GM23248 (cell line): ENCODE measurements at regions not wholly inside any gene's neighbourhood (a gene's known extent, or its start where the extent isn't known, plus 50 kb on each side); places are given as distances from the start of the nearest gene placed in this dataset.

Experiments
- DNase-seq: peaks from one replicate; pipeline ENCODE4 v3.0.0-alpha.2; 2015
- H2AFZ ChIP-seq: fragments of 200-600 bp; sonication (generic); 2 replicates; pipeline ENCODE4 v1.6.1; 2016; ENCODE audit warnings: antibody characterized with exemption
- H3F3A ChIP-seq: fragments of 200-600 bp; sonication (generic); 2 replicates; pipeline ENCODE4 v1.6.1; 2016; ENCODE audit warnings: mild to moderate bottlenecking, antibody characterized with exemption, mixed run types; ENCODE audit not compliant: insufficient read depth
- H3K27ac ChIP-seq: fragments of 200-600 bp; sonication (generic); 2 replicates; pipeline ENCODE4 v1.5.1; 2016; ENCODE audit warnings: mild to moderate bottlenecking
- H3K27me3 ChIP-seq: fragments of 200-600 bp; sonication (generic); replicated peaks from 2 replicates; pipeline ENCODE4 v1.6.1; 2016; ENCODE audit warnings: mild to moderate bottlenecking; ENCODE audit not compliant: insufficient read depth
- H3K36me3 ChIP-seq: fragments of 200-600 bp; sonication (generic); 2 replicates; pipeline ENCODE4 v1.6.1; 2016; ENCODE audit warnings: low read depth, mild to moderate bottlenecking
- H3K4me1 ChIP-seq: fragments of 200-600 bp; sonication (generic); 2 replicates; pipeline ENCODE4 v1.6.1; 2016; ENCODE audit warnings: mild to moderate bottlenecking; ENCODE audit not compliant: insufficient read depth
- H3K4me2 ChIP-seq: fragments of 200-600 bp; sonication (generic); one replicate; pipeline ENCODE4 v1.6.1; 2016; ENCODE audit warnings: mild to moderate bottlenecking; ENCODE audit not compliant: unreplicated experiment
- H3K4me3 ChIP-seq: fragments of 200-600 bp; sonication (generic); 2 replicates; pipeline ENCODE4 v1.5.1; 2016; ENCODE audit warnings: mild to moderate bottlenecking
- H3K79me2 ChIP-seq: fragments of 200-600 bp; sonication (generic); 2 replicates; pipeline ENCODE4 v1.6.1; 2016; ENCODE audit warnings: mild to moderate bottlenecking; ENCODE audit not compliant: insufficient read depth
- H3K9ac ChIP-seq: fragments of 200-600 bp; sonication (generic); 2 replicates; pipeline ENCODE4 v1.6.1; 2016; ENCODE audit warnings: mild to moderate bottlenecking
- H3K9me2 ChIP-seq: fragments of 200-600 bp; sonication (generic); 2 replicates; pipeline ENCODE4 v1.6.1; 2016; ENCODE audit warnings: mixed run types, mild to moderate bottlenecking, moderate library complexity; ENCODE audit not compliant: insufficient read depth
- H3K9me3 ChIP-seq: fragments of 200-600 bp; sonication (generic); one replicate; pipeline ENCODE4 v1.6.1; 2017; ENCODE audit warnings: low read depth
- H4K20me1 ChIP-seq: fragments of 200-600 bp; sonication (generic); 2 replicates; pipeline ENCODE4 v1.6.0; 2016; ENCODE audit not compliant: insufficient read depth
- EZH2 ChIP-seq: fragments of 200-600 bp; sonication (generic); IDR thresholded peaks from 2 replicates; pipeline ENCODE4 v1.6.1; 2018; ENCODE audit warnings: antibody characterized with exemption, mild to moderate bottlenecking; ENCODE audit not compliant: insufficient read depth, poor library complexity, severe bottlenecking
- EZH2phosphoT487 ChIP-seq: fragments of 200-600 bp; sonication (generic); IDR thresholded peaks from 2 replicates; pipeline ENCODE4 v1.6.1; 2018; ENCODE audit warnings: antibody characterized with exemption, moderate library complexity, mild to moderate bottlenecking, low read depth; ENCODE audit not compliant: insufficient read depth
- WGBS, 2 experiments: methylation state at CpG; one replicate each; pipeline ENCODE4 v1.1.6; 2015 to 2017; ENCODE audit warnings: low lambda C conversion rate in 2 of 2, low coverage in 1 of 2; ENCODE audit errors: missing lambda C conversion rate in 2 of 2; 5-methylcytosine and 5-hydroxymethylcytosine counted together
- in situ Hi-C: fragments of 300-500 bp; cut with MboI; formaldehyde crosslinking; loops from 2 replicates; pipeline ENCODE4 v1.15.0; 2020

DNA sequence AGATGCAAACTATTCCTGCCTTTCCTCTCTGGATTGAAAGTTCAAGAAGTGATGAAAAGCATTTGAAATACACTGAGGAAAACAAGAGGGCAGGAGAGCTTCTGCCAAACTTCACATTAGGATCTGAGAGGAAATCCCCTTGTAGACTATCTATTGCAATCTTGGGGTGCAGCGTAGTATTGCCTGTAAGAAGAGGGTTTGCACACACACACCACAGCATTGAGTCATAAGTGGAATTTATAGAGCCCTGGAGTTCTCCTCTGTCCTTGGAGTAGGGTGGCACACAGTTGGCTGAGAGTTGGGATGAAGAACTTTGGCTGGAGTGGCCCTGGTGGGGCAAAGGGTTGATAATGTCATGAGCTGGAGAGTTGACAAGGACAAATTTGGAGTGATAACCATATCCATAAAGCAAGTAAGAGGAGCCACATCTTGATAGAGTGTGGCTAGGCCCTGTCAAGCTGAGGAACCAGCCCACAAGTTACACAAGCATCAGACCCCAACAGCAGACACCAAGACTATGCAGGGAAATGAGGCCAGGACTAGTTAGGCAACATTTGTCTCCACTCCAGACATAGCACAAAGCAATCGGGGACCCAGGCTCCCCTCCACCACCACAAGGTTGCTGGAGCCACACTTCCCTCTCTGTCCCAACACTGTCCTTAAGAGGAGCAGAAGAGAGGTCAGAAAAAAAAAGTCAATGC is 520.9 kb downstream of the KLF5 start:
- no peak overlapping the region for H3K4me2 ChIP-seq
- in situ Hi-C loops, result no loop called here

DNA sequence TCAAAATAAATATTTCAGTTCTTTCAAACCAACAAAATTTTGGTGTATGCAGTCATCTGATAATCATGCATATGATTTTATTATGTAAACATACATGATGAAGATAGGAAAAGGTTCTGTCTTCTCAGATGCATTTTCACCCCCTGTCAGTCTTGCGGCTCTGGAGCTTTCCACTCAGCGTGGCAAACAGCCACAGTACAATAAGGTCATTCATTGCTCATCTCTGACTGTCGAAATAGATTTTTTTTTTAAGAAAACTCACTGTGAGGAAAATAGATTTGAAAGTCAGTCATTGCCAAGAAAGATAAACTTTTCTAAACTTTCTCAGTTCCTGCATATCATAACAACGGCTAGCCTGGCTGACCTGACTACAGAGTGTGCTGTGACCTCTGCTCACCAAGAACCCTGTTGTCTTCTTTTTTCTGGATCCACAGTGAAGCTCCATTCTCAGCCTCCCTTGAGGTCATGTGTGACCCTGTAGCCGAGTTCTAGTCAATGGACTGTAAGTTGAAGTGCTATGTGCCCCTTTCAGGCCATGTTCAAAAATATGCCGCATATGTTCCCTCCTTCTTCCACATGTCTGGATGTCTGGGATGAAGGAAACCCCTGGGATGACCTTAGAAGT is 519.6 kb downstream of the KLF5 start:
- H3K9me3 ChIP-seq, result no peaks in the 10 kb centered on the region
- H3K27me3 ChIP-seq, result no peaks in the 10 kb centered on the region
- no peaks in the 10 kb centered on the region for H3K9me2 ChIP-seq
- H3K4me3 ChIP-seq, result no peak overlapping the region
- H3K27ac ChIP-seq, result no peak overlapping the region
- no peaks in the 10 kb centered on the region for H3K4me1 ChIP-seq
- 54 to 57% methylated on average over 6 of the region's 6 CpGs for WGBS, 2 experiments
- DNase-seq, result peak; percentile 4
- no peak overlapping the region for H2AFZ ChIP-seq
- no peak overlapping the region for H3K4me2 ChIP-seq
- H3K79me2 ChIP-seq, result no peaks in the 10 kb centered on the region
- in situ Hi-C loops, result no loop called here
- no peak for TF ChIP-seq EZH2phosphoT487
- no peak for TF ChIP-seq EZH2
- no peaks in the 10 kb centered on the region for H4K20me1 ChIP-seq
- no peaks in the 10 kb centered on the region for H3F3A ChIP-seq
- H3K36me3 ChIP-seq, result no peaks in the 10 kb centered on the region
- H3K9ac ChIP-seq, result no peak overlapping the region

More for the DNA sequence above, 520.9 kb downstream of the KLF5 start:
- no peak for DNase-seq
- WGBS, 2 experiments, result 17 to 31% methylated on average over 2 of the region's 2 CpGs
- H3K27ac ChIP-seq, result no peak overlapping the region
- no peaks in the 10 kb centered on the region for H3K36me3 ChIP-seq
- H3K9me2 ChIP-seq, result no peaks in the 10 kb centered on the region
- no peaks in the 10 kb centered on the region for H3F3A ChIP-seq
- H3K9ac ChIP-seq, result no peak overlapping the region
- H3K4me3 ChIP-seq, result no peak overlapping the region
- H3K79me2 ChIP-seq, result no peaks in the 10 kb centered on the region
- no peaks in the 10 kb centered on the region for H4K20me1 ChIP-seq
- no peak overlapping the region for H2AFZ ChIP-seq
- no peaks in the 10 kb centered on the region for H3K9me3 ChIP-seq
- H3K27me3 ChIP-seq, result no peaks in the 10 kb centered on the region
- no peak for TF ChIP-seq EZH2
- no peak for TF ChIP-seq EZH2phosphoT487
- no peaks in the 10 kb centered on the region for H3K4me1 ChIP-seq

DNA sequence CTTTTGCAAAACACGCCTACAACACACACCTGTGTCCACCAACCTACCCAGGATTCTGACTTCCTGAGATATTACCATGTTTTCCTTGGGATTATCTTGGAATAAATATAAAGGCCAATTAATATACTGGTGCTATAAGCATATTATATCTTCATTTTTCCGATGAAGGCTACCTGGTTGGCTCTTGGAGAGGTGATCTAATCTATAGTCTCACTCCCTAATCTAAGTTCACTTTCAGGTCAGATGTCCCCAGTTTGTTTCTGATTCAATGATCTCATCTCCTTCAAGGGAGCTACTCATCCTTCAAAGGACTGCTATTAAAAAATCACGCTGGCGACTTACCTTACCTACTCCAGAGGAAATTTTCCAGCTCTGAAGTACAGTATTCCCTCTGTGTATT is 517.5 kb downstream of the KLF5 start:
- no peak overlapping the region for H3K4me3 ChIP-seq
- DNase-seq, result no peak
- H3F3A ChIP-seq, result no peaks in the 10 kb centered on the region
- no peak overlapping the region for H3K9ac ChIP-seq
- no peaks in the 10 kb centered on the region for H4K20me1 ChIP-seq
- no peaks in the 10 kb centered on the region for H3K36me3 ChIP-seq
- in situ Hi-C loops, result no loop called here
- no peaks in the 10 kb centered on the region for H3K79me2 ChIP-seq
- no peak overlapping the region for H3K4me2 ChIP-seq
- no peaks in the 10 kb centered on the region for H3K9me2 ChIP-seq
- no peak overlapping the region for H2AFZ ChIP-seq
- no peaks in the 10 kb centered on the region for H3K4me1 ChIP-seq
- no peaks in the 10 kb centered on the region for H3K9me3 ChIP-seq
- H3K27me3 ChIP-seq, result no peaks in the 10 kb centered on the region
- TF ChIP-seq EZH2phosphoT487 (no peak), EZH2 (no peak)
- no peak overlapping the region for H3K27ac ChIP-seq
- 55% methylated on average over 4 of the region's 4 CpGs for WGBS, 2 experiments

DNA sequence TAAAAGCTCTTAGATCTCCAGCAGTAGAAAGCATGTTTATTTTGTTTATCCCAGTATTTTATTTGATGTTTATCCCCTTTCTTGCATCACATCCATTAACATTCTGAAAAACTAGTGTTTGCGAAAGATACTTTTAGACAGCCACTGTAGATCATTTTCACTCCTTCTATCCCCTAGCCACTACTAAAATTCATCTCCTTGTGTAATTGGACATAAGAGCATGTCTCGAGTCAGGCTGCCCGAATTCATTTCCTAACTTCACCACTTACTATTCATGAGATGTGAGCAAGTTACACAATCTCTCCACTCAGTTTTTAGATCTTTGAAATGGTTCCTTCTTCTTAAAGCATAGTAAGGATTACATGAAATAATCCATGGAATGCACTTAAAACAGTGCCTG is 514.0 kb downstream of the KLF5 start:
- H2AFZ ChIP-seq, result no peak overlapping the region
- no peaks in the 10 kb centered on the region for H3K27me3 ChIP-seq
- in situ Hi-C loops, result no loop called here
- H3K4me3 ChIP-seq, result no peak overlapping the region
- DNase-seq, result no peak
- H3K36me3 ChIP-seq, result no peaks in the 10 kb centered on the region
- H3K9me2 ChIP-seq, result no peaks in the 10 kb centered on the region
- H3K4me2 ChIP-seq, result no peak overlapping the region
- WGBS, 2 experiments, result 47 to 52% methylated on average over 3 of the region's 3 CpGs
- no peak for TF ChIP-seq EZH2phosphoT487
- TF ChIP-seq EZH2, result no peak
- H3K4me1 ChIP-seq, result no peaks in the 10 kb centered on the region
- no peaks in the 10 kb centered on the region for H3F3A ChIP-seq
- H3K9ac ChIP-seq, result no peak overlapping the region
- no peaks in the 10 kb centered on the region for H3K79me2 ChIP-seq
- no peak overlapping the region for H3K27ac ChIP-seq
- H3K9me3 ChIP-seq, result no peaks in the 10 kb centered on the region
- no peaks in the 10 kb centered on the region for H4K20me1 ChIP-seq
